Transverse colon (tissue), 4 donors: ENCODE measurements at regions not wholly inside any gene's neighbourhood (a gene's known extent, or its start where the extent isn't known, plus 50 kb on each side); places are given as distances from the start of the nearest gene placed in this dataset.

ENCODE experiments used
- DNase-seq: peaks from one replicate; pipeline ENCODE4 v3.0.0-alpha.2; 2019
- H3K27ac ChIP-seq, 4 donors: fragments of 200-600 bp; sonication (generic); 2 replicates each; pipeline ENCODE4 v1.5.1; 2016 to 2018; ENCODE audit warnings: inconsistent platforms in 4 of 4
- H3K27me3 ChIP-seq: fragments of 200-600 bp; sonication (generic); 2 replicates; pipeline ENCODE4 v1.5.1; 2017; ENCODE audit warnings: inconsistent platforms
- H3K36me3 ChIP-seq, 4 donors: fragments of 200-600 bp; sonication (generic); 2 replicates each; pipeline ENCODE4 v1.5.1; 2017 to 2019; ENCODE audit warnings: inconsistent platforms in 4 of 4
- H3K4me1 ChIP-seq, 4 donors: fragments of 200-600 bp; sonication (generic); 2 replicates each; pipeline ENCODE4 v1.5.1; 2017 to 2020; ENCODE audit warnings: inconsistent platforms in 4 of 4
- H3K4me3 ChIP-seq, 4 donors: fragments of 200-600 bp; sonication (generic); 1 replicate in 1 of 4; 2 replicates in 3 of 4; pipeline versions ENCODE4 v1.5.1 to v1.6.1; 2017 to 2019; ENCODE audit warnings: inconsistent platforms in 4 of 4
- H3K9me3 ChIP-seq, 2 donors: fragments of 200-600 bp; sonication (generic); 2 replicates each; pipeline ENCODE4 v1.5.1; 2017 to 2019; ENCODE audit warnings: inconsistent platforms in 2 of 2
- EP300 ChIP-seq: sonication (generic); formaldehyde crosslinking; IDR thresholded peaks from one replicate; pipeline ENCODE4 v1.6.1; 2017; ENCODE audit warnings: antibody characterized with exemption, low read depth
- POLR2A ChIP-seq: fragments of 450-650 bp; IDR thresholded peaks from one replicate; pipeline ENCODE4 v1.6.1; 2016; ENCODE audit warnings: antibody characterized with exemption, mild to moderate bottlenecking, moderate library complexity
- POLR2AphosphoS5 ChIP-seq, 3 donors: sonication (generic); formaldehyde crosslinking; IDR thresholded peaks; one replicate each; pipeline ENCODE4 v1.6.1; 2016; ENCODE audit warnings: antibody characterized with exemption in 3 of 3
- WGBS, 2 donors: methylation state at CpG; one replicate each; pipeline ENCODE4 v1.1.5; 2018; ENCODE audit warnings: low coverage in 1 of 2; 5-methylcytosine and 5-hydroxymethylcytosine counted together
- in situ Hi-C, 4 donors: fragments of 200-750 bp; cut with MboI; loops; one replicate each; pipeline versions ENCODE4 v1.15.0 to v1.15.1; 2017; ENCODE audit warnings: low sequenced_read_pairs in 3 of 4, low pct_ligation_motif_present in 1 of 4, low pct_unique_long_range_greater_than_20kb in 1 of 4
- intact Hi-C: fragments of 100-400 bp; cut with DNase I; formaldehyde crosslinking; loops from one replicate; pipeline ENCODE4 v1.15.1; 2023; ENCODE audit warnings: low total_unique reads
- TF ChIP-seq, protein P1 (sequence below), 5 experiments: fragments of 200-600 bp in 3 of 5; fragments of 450-650 bp in 2 of 5; sonication (generic) in 3 of 5; IDR thresholded peaks; 1 replicate in 2 of 5; 2 replicates in 3 of 5; pipeline ENCODE4 v1.5.1; 2016 to 2017; ENCODE audit warnings: antibody characterized with exemption in 5 of 5, inconsistent platforms in 3 of 5, mild to moderate bottlenecking in 2 of 5, moderate library complexity in 1 of 5

DNA sequence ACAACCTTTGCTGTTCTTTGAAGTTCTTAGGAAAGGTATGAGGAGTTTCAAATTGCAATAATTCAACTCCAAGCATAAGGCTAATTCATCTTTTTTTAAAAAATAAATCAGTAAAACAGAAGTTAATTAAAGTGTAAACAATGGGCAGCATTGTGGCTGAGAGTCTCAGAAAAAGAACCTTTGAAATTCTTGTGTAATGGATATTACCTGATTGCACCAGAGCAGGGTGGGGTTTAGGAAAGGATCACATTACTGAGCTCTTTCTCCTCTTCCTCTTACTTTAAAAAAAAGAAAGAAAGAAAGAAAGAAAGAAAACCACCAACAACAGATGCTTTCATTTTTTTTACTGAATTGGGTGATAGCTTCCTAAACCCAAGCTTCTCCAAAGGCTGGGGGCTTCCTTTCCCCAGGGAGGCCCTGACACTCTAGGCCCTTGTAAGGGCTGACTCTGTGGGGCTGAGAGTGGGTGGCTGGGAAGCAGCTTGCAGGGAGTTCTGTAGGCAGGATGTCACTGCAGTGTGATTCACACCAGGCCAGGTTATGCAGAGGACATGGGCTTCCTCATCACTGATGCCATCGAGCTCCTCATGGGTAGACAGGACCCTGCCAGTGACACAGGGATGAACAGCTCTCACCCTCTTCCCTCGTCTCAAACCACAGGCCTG is 564.5 kb downstream of the FGF9 start:
- no peak for DNase-seq
- Histone ChIP-seq H3K4me1 (peaks cover 0 to 11% (median 0%) of the 10 kb centered on the region in 4 donors), H3K27me3 (no peaks in the 10 kb centered on the region), H3K4me3 (no peak overlapping the region), H3K27ac (no peak overlapping the region), H3K9me3 (no peaks in the 10 kb centered on the region), H3K36me3 (no peaks in the 10 kb centered on the region)
- WGBS, 2 donors: 53% methylated on average over 2 of the region's 2 CpGs; no CpG with 5 or more reads in 1 of the 2 donors
- in situ Hi-C loops: no loop called here
- intact Hi-C loops: no loop called here
- TF ChIP-seq EP300 (no peak), POLR2A (no peak), POLR2AphosphoS5 (IDR thresholded peaks at IDR 0.05) (no peak)
- TF ChIP-seq, protein P1, sequence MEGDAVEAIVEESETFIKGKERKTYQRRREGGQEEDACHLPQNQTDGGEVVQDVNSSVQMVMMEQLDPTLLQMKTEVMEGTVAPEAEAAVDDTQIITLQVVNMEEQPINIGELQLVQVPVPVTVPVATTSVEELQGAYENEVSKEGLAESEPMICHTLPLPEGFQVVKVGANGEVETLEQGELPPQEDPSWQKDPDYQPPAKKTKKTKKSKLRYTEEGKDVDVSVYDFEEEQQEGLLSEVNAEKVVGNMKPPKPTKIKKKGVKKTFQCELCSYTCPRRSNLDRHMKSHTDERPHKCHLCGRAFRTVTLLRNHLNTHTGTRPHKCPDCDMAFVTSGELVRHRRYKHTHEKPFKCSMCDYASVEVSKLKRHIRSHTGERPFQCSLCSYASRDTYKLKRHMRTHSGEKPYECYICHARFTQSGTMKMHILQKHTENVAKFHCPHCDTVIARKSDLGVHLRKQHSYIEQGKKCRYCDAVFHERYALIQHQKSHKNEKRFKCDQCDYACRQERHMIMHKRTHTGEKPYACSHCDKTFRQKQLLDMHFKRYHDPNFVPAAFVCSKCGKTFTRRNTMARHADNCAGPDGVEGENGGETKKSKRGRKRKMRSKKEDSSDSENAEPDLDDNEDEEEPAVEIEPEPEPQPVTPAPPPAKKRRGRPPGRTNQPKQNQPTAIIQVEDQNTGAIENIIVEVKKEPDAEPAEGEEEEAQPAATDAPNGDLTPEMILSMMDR (IDR thresholded peaks at IDR 0.05): no peak

DNA sequence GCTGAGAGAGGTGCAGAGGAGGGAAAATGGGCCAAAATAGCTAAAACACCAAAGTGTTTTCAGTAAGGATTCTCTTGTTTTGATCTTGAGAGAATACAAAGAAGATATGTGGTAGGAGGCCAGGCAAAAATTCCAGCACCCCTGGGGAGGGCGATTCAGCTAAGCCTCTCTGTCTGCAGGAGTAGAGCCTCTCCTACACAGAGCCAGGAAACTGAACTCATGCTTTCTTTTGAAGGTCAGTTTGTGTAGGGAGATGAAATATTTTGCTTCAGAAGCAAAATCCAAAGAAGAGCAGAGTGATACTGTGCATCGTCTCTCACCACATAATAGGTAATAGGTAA is 565.0 kb downstream of the FGF9 start:
- intact Hi-C loops (no loop called here), in situ Hi-C loops (no loop called here)
- no peaks in the 10 kb centered on the region for H3K27me3 ChIP-seq
- H3K27ac ChIP-seq: no peak overlapping the region
- H3K36me3 ChIP-seq: no peaks in the 10 kb centered on the region
- 50 to 100% methylated on average over 1 to 2 of the region's 2 CpGs for WGBS, 2 donors
- no peak overlapping the region for H3K4me3 ChIP-seq
- no peak for TF ChIP-seq POLR2AphosphoS5 (IDR thresholded peaks at IDR 0.05)
- no peak for TF ChIP-seq POLR2A
- no peak for TF ChIP-seq EP300
- TF ChIP-seq, protein P1 (IDR thresholded peaks at IDR 0.05): no peak
- no peaks in the 10 kb centered on the region for H3K9me3 ChIP-seq
- no peak for DNase-seq
- H3K4me1 ChIP-seq: peaks cover 0 to 11% (median 0%) of the 10 kb centered on the region in 4 donors

DNA sequence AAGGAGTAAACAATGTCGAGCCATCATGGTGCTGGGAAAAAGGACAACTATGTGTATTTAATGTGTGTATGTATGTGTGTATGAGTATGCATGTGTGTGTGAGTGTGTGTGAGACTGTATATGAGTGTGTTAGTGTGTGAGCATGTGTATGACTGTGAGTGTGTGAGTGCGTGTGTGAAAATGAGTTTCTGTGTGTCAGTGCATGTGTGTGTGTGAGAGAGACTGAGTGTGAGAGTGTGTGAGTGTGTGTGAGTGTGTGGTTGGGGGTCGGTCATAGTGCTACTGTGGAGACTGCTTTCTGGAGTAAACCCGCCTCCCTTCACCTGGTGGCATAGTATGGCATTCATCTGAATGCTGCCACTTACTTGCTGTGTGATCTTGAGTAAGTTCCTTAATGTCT is 567.4 kb downstream of the FGF9 start:
- WGBS, 2 donors: 89% methylated on average over 2 to 4 of the region's 4 CpGs
- no peak overlapping the region for H3K4me3 ChIP-seq
- no peaks in the 10 kb centered on the region for H3K27me3 ChIP-seq
- DNase-seq: no peak
- intact Hi-C loops: no loop called here
- no peaks in the 10 kb centered on the region for H3K9me3 ChIP-seq
- in situ Hi-C loops: no loop called here
- no peak for TF ChIP-seq EP300
- no peak for TF ChIP-seq POLR2AphosphoS5 (IDR thresholded peaks at IDR 0.05)
- no peak for TF ChIP-seq POLR2A
- TF ChIP-seq, protein P1 (IDR thresholded peaks at IDR 0.05): no peak
- H3K27ac ChIP-seq: no peak overlapping the region
- peaks cover 0 to 11% (median 0%) of the 10 kb centered on the region in 4 donors for H3K4me1 ChIP-seq
- H3K36me3 ChIP-seq: no peaks in the 10 kb centered on the region

DNA sequence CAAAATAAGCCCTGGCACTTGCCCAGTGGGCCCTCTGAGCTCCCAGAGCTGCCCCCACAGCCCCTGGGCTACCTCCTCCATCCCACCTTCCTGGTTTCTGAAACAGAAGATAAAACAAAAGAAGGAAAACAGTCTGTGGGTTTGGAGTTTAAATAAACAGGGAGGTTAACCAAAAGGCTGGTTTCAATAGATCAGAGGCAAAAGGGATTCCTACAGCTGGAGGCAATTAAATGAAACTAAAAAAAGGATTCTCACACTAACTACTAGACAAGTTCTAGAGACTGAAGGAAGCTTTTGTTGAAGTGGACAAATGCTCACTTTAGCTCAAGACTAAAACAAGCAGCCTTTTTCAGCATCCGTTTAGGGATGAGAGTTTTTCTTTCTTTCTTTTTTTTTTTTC is 569.8 kb downstream of the FGF9 start:
- H3K4me1 ChIP-seq: no peaks in the 10 kb centered on the region
- no peaks in the 10 kb centered on the region for H3K9me3 ChIP-seq
- intact Hi-C loops: no loop called here
- H3K36me3 ChIP-seq: no peaks in the 10 kb centered on the region
- no peaks in the 10 kb centered on the region for H3K27me3 ChIP-seq
- no peak for DNase-seq
- no peak overlapping the region for H3K4me3 ChIP-seq
- TF ChIP-seq POLR2AphosphoS5 (IDR thresholded peaks at IDR 0.05): no peak
- no peak for TF ChIP-seq EP300
- no peak for TF ChIP-seq POLR2A
- TF ChIP-seq, protein P1 (IDR thresholded peaks at IDR 0.05): no peak
- 83% methylated on average over 1 of the region's 1 CpG for WGBS, 2 donors
- in situ Hi-C loops: no loop called here
- no peak overlapping the region for H3K27ac ChIP-seq
